Endothelial cell of umbilical vein (primary cell): ENCODE measurements at regions not wholly inside any gene's neighbourhood (a gene's known extent, or its start where the extent isn't known, plus 50 kb on each side); places are given as distances from the start of the nearest gene placed in this dataset.

Experiments used
- CTCF ChIP-seq, 2 donors: IDR thresholded peaks; 1 replicate in 1 of 2; 2 replicates in 1 of 2; pipeline ENCODE4 v1.5.1; 2011; ENCODE audit warnings: low read length in 2 of 2, mild to moderate bottlenecking in 2 of 2, moderate library complexity in 2 of 2, control low read depth in 1 of 2, inconsistent platforms in 1 of 2, low read depth in 1 of 2; ENCODE audit not compliant: insufficient read depth in 1 of 2; ENCODE audit errors: extremely low read depth in 1 of 2
- EZH2 ChIP-seq: IDR thresholded peaks from 2 replicates; pipeline ENCODE4 v1.6.1; 2012; ENCODE audit warnings: borderline replicate concordance, low read depth, mild to moderate bottlenecking, moderate library complexity, low read length, inconsistent platforms; ENCODE audit not compliant: severe bottlenecking
- FOS ChIP-seq: IDR thresholded peaks from 2 replicates; pipeline ENCODE4 v1.6.1; 2011; ENCODE audit warnings: mild to moderate bottlenecking, low read length, moderate library complexity, borderline replicate concordance; ENCODE audit not compliant: insufficient read depth
- GATA2 ChIP-seq: IDR thresholded peaks from 2 replicates; pipeline ENCODE4 v1.7.0; 2011; ENCODE audit warnings: low read depth, mild to moderate bottlenecking, moderate library complexity, mixed read lengths, low read length; ENCODE audit not compliant: insufficient read length, insufficient read depth
- JUN ChIP-seq: IDR thresholded peaks from 2 replicates; pipeline ENCODE4 v1.6.1; 2011; ENCODE audit warnings: borderline replicate concordance, low read depth; ENCODE audit not compliant: insufficient read length, insufficient read depth
- MAX ChIP-seq: IDR thresholded peaks from 2 replicates; pipeline ENCODE4 v1.6.1; 2011; ENCODE audit not compliant: insufficient read depth, insufficient read length
- MYC ChIP-seq: IDR thresholded peaks from one replicate; pipeline ENCODE4 v1.6.1; 2011; ENCODE audit warnings: mild to moderate bottlenecking, low read depth, low read length
- POLR2A ChIP-seq: IDR thresholded peaks from 2 replicates; pipeline ENCODE4 v1.6.1; 2012; ENCODE audit warnings: low read depth, mild to moderate bottlenecking, control low read depth, low read length
- POLR2AphosphoS5 ChIP-seq: IDR thresholded peaks from 2 replicates; pipeline ENCODE4 v1.6.1; 2012; ENCODE audit warnings: low read depth, mild to moderate bottlenecking, control low read depth, low read length, moderate library complexity; ENCODE audit not compliant: insufficient read depth

GRCh38 chr10:78516756-78517155 lies 483.1 kb downstream of the RPS24 start:
- TF ChIP-seq CTCF (IDR thresholded peaks at IDR 0.05; ENCODE audit: extremely low read depth in 1 of 2, insufficient read depth in 1 of 2, low read depth in 1 of 2, low read length in 2 of 2), result no peak
- no peak for TF ChIP-seq POLR2A
- no peak for TF ChIP-seq GATA2
- TF ChIP-seq POLR2AphosphoS5, result no peak
- TF ChIP-seq JUN, result no peak
- no peak for TF ChIP-seq EZH2
- no peak for TF ChIP-seq FOS
- no peak for TF ChIP-seq MAX
- TF ChIP-seq MYC, result no peak
